Spleen (tissue), 11 donors: ENCODE measurements at regions not wholly inside any gene's neighbourhood (a gene's known extent, or its start where the extent isn't known, plus 50 kb on each side); places are given as distances from the start of the nearest gene placed in this dataset.

ENCODE experiments used
- DNase-seq: peaks from one replicate; pipeline ENCODE4 v3.0.0-alpha.2; 2020
- H3K27ac ChIP-seq, 8 donors: fragments of 200-600 bp; sonication (generic) in 7 of 8; 1 replicate in 4 of 8; 2 replicates in 4 of 8; pipeline versions ENCODE4 v1.5.0 to v1.8.0; 2016 to 2021; ENCODE audit warnings: inconsistent platforms in 4 of 8, mild to moderate bottlenecking in 4 of 8, moderate library complexity in 1 of 8
- H3K27me3 ChIP-seq, 7 donors: fragments of 200-600 bp; sonication (generic) in 6 of 7; replicated peaks in 1 of 7; 1 replicate in 4 of 7; 2 replicates in 3 of 7; pipeline versions ENCODE4 v1.5.0 to v1.8.0; 2016 to 2021; ENCODE audit warnings: inconsistent platforms in 3 of 7, mild to moderate bottlenecking in 1 of 7
- H3K36me3 ChIP-seq, 6 donors: fragments of 200-600 bp; sonication (generic) in 5 of 6; 1 replicate in 4 of 6; 2 replicates in 2 of 6; pipeline versions ENCODE4 v1.5.0 to v1.8.0; 2016 to 2021; ENCODE audit warnings: inconsistent platforms in 2 of 6
- H3K4me1 ChIP-seq, 6 donors: fragments of 200-600 bp; sonication (generic) in 5 of 6; 1 replicate in 3 of 6; 2 replicates in 3 of 6; pipeline versions ENCODE4 v1.5.0 to v1.8.0; 2016 to 2021; ENCODE audit warnings: inconsistent platforms in 3 of 6
- H3K4me3 ChIP-seq, 8 donors: fragments of 200-600 bp; sonication (generic) in 7 of 8; 1 replicate in 4 of 8; 2 replicates in 4 of 8; pipeline versions ENCODE4 v1.5.0 to v1.8.0; 2016 to 2021; ENCODE audit warnings: inconsistent platforms in 4 of 8, mild to moderate bottlenecking in 4 of 8, moderate library complexity in 2 of 8
- H3K9me3 ChIP-seq, 8 donors: fragments of 200-600 bp; sonication (generic) in 7 of 8; 1 replicate in 4 of 8; 2 replicates in 4 of 8; pipeline versions ENCODE4 v1.5.0 to v1.8.0; 2016 to 2021; ENCODE audit warnings: inconsistent platforms in 4 of 8
- CTCF ChIP-seq, 11 experiments: fragments of 200-600 bp in 7 of 11; fragments of 450-650 bp in 4 of 11; sonication (generic) in 4 of 11; IDR thresholded peaks in 8 of 11; conservative IDR thresholded peaks in 3 of 11; 1 replicate in 7 of 11; 2 replicates in 4 of 11; pipeline versions ENCODE4 v1.4.0 to v1.8.0; 2016 to 2021; ENCODE audit warnings: antibody characterized with exemption in 11 of 11, inconsistent platforms in 4 of 11, mild to moderate bottlenecking in 1 of 11
- POLR2A ChIP-seq, 3 donors: fragments of 450-650 bp; IDR thresholded peaks; one replicate each; pipeline ENCODE4 v1.5.1; 2017; ENCODE audit warnings: antibody characterized with exemption in 3 of 3, mild to moderate bottlenecking in 1 of 3
- POLR2AphosphoS5 ChIP-seq, 3 donors: sonication (generic); formaldehyde crosslinking; IDR thresholded peaks; one replicate each; pipeline ENCODE4 v1.5.1; 2017; ENCODE audit warnings: antibody characterized with exemption in 3 of 3
- WGBS, 5 donors: extraction: QIAGEN DNeasy Blood & Tissue Kit in 3 of 5; methylation state at CpG; one replicate each; pipeline versions ENCODE4 v1.1.5 to v1.1.7; 2013 to 2018; 5-methylcytosine and 5-hydroxymethylcytosine counted together
- intact Hi-C: fragments of 100-400 bp; cut with DNase I; formaldehyde crosslinking; loops from one replicate; pipeline ENCODE4 v1.15.0; 2023; ENCODE audit warnings: low total_unique reads
- donor health status: healthy with polysubstance abuse.
- donor health status: DM: no; HTN: no; CAD: no; lungs with moderate emphysema.
- donor health status: DM: no; HTN: no; CAD: no.
- donor health status: Bipolar disorder and iron deficiency.
- donor health status: healthy.
- donor health status: DM: no; HTN: no; CAD: no.
- donor health status: DM: yes; HTN: yes; CAD: no.

- no peak for TF ChIP-seq POLR2AphosphoS5 (IDR thresholded peaks at IDR 0.05)
- no peak for TF ChIP-seq POLR2A (IDR thresholded peaks at IDR 0.05)
- no peak for TF ChIP-seq CTCF (IDR thresholded peaks at IDR 0.05 in 8 of 11, conservative IDR thresholded peaks at IDR 0.05 in 3 of 11)
- intact Hi-C loops = no loop called here
- no peaks in the 10 kb centered on the region for H3K36me3 ChIP-seq
- H3K27ac ChIP-seq = no peak overlapping the region
- H3K27me3 ChIP-seq = no peaks in the 10 kb centered on the region
- DNase-seq = no peak
- no peaks in the 10 kb centered on the region for H3K9me3 ChIP-seq
- H3K4me3 ChIP-seq = no peak overlapping the region
- WGBS, 5 donors = 61 to 72% (median 71%) methylated on average over 1 of the region's 1 CpG
- no peaks in the 10 kb centered on the region for H3K4me1 ChIP-seq
These were observed 764.3 kb upstream of the AADAT start for GRCh38 chr4:170854097-170854496.

GRCh38 chr4:170853422-170854021, 763.8 kb upstream of the AADAT start:
- no peak for DNase-seq
- Histone ChIP-seq H3K27me3 (no peaks in the 10 kb centered on the region), H3K27ac (no peak overlapping the region), H3K36me3 (no peaks in the 10 kb centered on the region), H3K9me3 (no peaks in the 10 kb centered on the region), H3K4me3 (no peak overlapping the region), H3K4me1 (no peaks in the 10 kb centered on the region)
- TF ChIP-seq CTCF (IDR thresholded peaks at IDR 0.05 in 8 of 11, conservative IDR thresholded peaks at IDR 0.05 in 3 of 11) (peak in 6 of 11 experiments; percentile 21 to 53 (median 41)), POLR2A (IDR thresholded peaks at IDR 0.05) (no peak), POLR2AphosphoS5 (IDR thresholded peaks at IDR 0.05) (no peak)
- intact Hi-C loops = no loop called here
- WGBS, 5 donors = 21 to 35% (median 29%) methylated on average over 8 of the region's 8 CpGs

DNA sequence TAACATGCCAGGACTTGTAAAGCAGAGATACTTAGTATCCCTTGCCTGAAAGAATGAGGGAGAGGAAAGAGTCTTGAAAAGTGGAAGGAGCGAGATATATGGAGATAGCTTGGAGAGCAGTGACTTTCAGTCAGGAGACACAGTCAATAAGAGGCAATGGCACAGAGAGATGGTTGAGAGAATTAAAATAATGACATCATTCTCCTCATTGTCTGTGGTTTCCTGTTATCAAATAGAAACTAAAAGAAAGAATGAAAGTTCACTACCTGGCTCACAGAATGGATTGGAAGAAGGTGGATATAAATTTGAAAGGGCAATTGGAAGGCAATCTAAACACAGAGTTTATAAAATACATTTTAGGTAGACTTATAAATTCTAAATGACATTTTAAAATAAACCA, 760.2 kb upstream of the AADAT start:
- no peaks in the 10 kb centered on the region for H3K9me3 ChIP-seq
- H3K27me3 ChIP-seq = no peaks in the 10 kb centered on the region
- TF ChIP-seq POLR2AphosphoS5 (IDR thresholded peaks at IDR 0.05) = no peak
- WGBS, 5 donors = 74 to 90% (median 78%) methylated on average over 1 of the region's 1 CpG
- no peak overlapping the region for H3K4me3 ChIP-seq
- H3K36me3 ChIP-seq = no peaks in the 10 kb centered on the region
- H3K27ac ChIP-seq = no peak overlapping the region
- no peak for DNase-seq
- intact Hi-C loops = no loop called here
- H3K4me1 ChIP-seq = no peaks in the 10 kb centered on the region

DNA sequence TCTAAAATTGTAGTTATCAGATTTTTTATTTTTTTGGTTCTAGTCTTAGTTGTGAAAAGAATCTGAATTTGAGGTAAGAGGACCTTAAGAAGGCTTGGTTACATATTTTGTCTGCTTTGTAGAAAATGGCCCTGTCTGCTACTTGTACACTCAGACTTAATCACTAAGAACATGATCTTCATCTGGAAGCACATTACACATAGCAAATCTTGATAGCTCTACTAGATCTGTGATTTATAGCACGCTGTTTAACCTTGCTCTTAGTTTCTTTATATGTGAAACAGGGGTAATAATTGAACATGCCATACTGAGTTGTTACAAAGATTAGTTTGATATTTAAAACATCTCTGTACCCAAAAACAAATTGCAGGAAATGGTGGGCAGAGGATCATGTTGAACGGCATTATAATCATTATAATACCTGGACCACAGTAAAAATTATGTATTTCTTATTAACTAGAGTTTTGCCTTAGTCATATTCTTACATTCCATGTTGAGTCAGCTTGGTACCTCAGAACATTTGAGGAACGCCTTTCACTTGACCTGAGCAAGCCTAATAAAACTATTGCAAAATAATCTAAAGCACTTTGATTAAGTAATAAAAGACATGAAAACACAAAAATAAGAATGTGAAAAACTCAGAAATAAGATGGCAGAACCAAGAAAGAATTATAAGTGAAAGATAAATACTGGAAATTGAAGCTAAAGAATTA, 738.0 kb upstream of the AADAT start:
- 68 to 82% (median 79%) methylated on average over 3 of the region's 3 CpGs for WGBS, 5 donors
- TF ChIP-seq CTCF (IDR thresholded peaks at IDR 0.05 in 8 of 11, conservative IDR thresholded peaks at IDR 0.05 in 3 of 11) = no peak
- no peak for TF ChIP-seq POLR2A (IDR thresholded peaks at IDR 0.05)
- TF ChIP-seq POLR2AphosphoS5 (IDR thresholded peaks at IDR 0.05) = no peak
- intact Hi-C loops = no loop called here
- Histone ChIP-seq H3K4me1 (no peaks in the 10 kb centered on the region), H3K27me3 (no peaks in the 10 kb centered on the region), H3K36me3 (no peaks in the 10 kb centered on the region), H3K27ac (no peak overlapping the region), H3K9me3 (no peaks in the 10 kb centered on the region), H3K4me3 (no peak overlapping the region)
- no peak for DNase-seq
